OCI-LY3 (cell line): ENCODE measurements at regions not wholly inside any gene's neighbourhood (a gene's known extent, or its start where the extent isn't known, plus 50 kb on each side); places are given as distances from the start of the nearest gene placed in this dataset.

Experiments used
- H2AFZ ChIP-seq: fragments of 200-600, 300-600 bp; shearing (Covaris generic); 2 replicates; pipeline ENCODE4 v1.6.0; 2014; ENCODE audit warnings: antibody characterized with exemption, low read depth, low read length
- H3K27ac ChIP-seq: fragments of 200-600, 300-600 bp; sonication (generic); 2 replicates; pipeline ENCODE4 v1.5.1; 2014; ENCODE audit warnings: mild to moderate bottlenecking, low read length, moderate library complexity, mixed read lengths
- H3K27me3 ChIP-seq: fragments of 200-600, 300-600 bp; sonication (generic); 2 replicates; pipeline ENCODE4 v1.6.1; 2014; ENCODE audit warnings: low read depth, low read length, mixed read lengths
- H3K36me3 ChIP-seq: fragments of 200-600, 300-600 bp; sonication (generic); replicated peaks from 2 replicates; pipeline ENCODE3; 2014; ENCODE audit warnings: low read depth, low read length, mixed read lengths
- H3K4me1 ChIP-seq: fragments of 300-600, 200-600 bp; sonication (generic); 2 replicates; pipeline ENCODE4 v1.6.1; 2014; ENCODE audit warnings: low read length, mixed read lengths
- H3K4me2 ChIP-seq: fragments of 200-600, 300-600 bp; sonication (generic); 2 replicates; pipeline ENCODE4 v1.6.1; 2014; ENCODE audit warnings: low read length, mixed read lengths
- H3K4me3 ChIP-seq: fragments of 300-600, 200-600 bp; sonication (generic); 2 replicates; pipeline ENCODE4 v1.5.1; 2014; ENCODE audit warnings: antibody characterized with exemption, mild to moderate bottlenecking, low read length, moderate library complexity
- H3K79me2 ChIP-seq: fragments of 300-600, 200-600 bp; shearing (Covaris generic); 2 replicates; pipeline ENCODE4 v1.6.1; 2014; ENCODE audit warnings: mild to moderate bottlenecking, low read length, mixed read lengths
- H3K9ac ChIP-seq: fragments of 300-600, 200-600 bp; shearing (Covaris generic); 2 replicates; pipeline ENCODE4 v1.6.0; 2014; ENCODE audit warnings: mild to moderate bottlenecking, low read length, moderate library complexity
- H3K9me3 ChIP-seq: fragments of 200-600, 300-600 bp; shearing (Covaris generic); 2 replicates; pipeline ENCODE4 v1.6.1; 2014; ENCODE audit warnings: low read length, mixed read lengths; ENCODE audit not compliant: insufficient read depth
- H4K20me1 ChIP-seq: fragments of 200-600, 300-600 bp; sonication (generic); 2 replicates; pipeline ENCODE4 v1.6.1; 2016; ENCODE audit warnings: low read length, mixed read lengths; ENCODE audit not compliant: insufficient read depth
- EZH2phosphoT487 ChIP-seq: fragments of 200-600 bp; shearing (Covaris generic); IDR thresholded peaks from 2 replicates; pipeline ENCODE4 v1.6.1; 2018; ENCODE audit warnings: antibody characterized with exemption, mixed run types, low read depth
- TF ChIP-seq, protein P1 (sequence below): fragments of 200-600, 300-600 bp; sonication (generic); IDR thresholded peaks from 2 replicates; pipeline ENCODE4 v1.5.1; 2014; ENCODE audit warnings: antibody characterized with exemption, low read length, low read depth

GRCh38 chr20:21608777-21609176, 94.9 kb upstream of the NKX2-2 start:
- Histone ChIP-seq H3K79me2 (no peaks in the 10 kb centered on the region), H3K36me3 (no peaks in the 10 kb centered on the region), H3K4me1 (no peaks in the 10 kb centered on the region), H3K4me3 (no peak overlapping the region), H4K20me1 (no peaks in the 10 kb centered on the region; the same call in 1 of the 2 replicates), H2AFZ (no peak overlapping the region), H3K4me2 (no peak overlapping the region), H3K27ac (no peak overlapping the region), H3K9me3 (no peaks in the 10 kb centered on the region), H3K27me3 (peaks cover 40% of the 10 kb centered on the region), H3K9ac (no peak overlapping the region)
- TF ChIP-seq EZH2phosphoT487, result no peak
- TF ChIP-seq, protein P1, sequence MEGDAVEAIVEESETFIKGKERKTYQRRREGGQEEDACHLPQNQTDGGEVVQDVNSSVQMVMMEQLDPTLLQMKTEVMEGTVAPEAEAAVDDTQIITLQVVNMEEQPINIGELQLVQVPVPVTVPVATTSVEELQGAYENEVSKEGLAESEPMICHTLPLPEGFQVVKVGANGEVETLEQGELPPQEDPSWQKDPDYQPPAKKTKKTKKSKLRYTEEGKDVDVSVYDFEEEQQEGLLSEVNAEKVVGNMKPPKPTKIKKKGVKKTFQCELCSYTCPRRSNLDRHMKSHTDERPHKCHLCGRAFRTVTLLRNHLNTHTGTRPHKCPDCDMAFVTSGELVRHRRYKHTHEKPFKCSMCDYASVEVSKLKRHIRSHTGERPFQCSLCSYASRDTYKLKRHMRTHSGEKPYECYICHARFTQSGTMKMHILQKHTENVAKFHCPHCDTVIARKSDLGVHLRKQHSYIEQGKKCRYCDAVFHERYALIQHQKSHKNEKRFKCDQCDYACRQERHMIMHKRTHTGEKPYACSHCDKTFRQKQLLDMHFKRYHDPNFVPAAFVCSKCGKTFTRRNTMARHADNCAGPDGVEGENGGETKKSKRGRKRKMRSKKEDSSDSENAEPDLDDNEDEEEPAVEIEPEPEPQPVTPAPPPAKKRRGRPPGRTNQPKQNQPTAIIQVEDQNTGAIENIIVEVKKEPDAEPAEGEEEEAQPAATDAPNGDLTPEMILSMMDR, result no peak

- no peak overlapping the region for H3K4me3 ChIP-seq
- H3K9ac ChIP-seq, result no peak overlapping the region
- H4K20me1 ChIP-seq, result no peaks in the 10 kb centered on the region; the same call in 1 of the 2 replicates
- TF ChIP-seq, protein P1, result no peak
- TF ChIP-seq EZH2phosphoT487, result no peak
- H2AFZ ChIP-seq, result no peak overlapping the region
- H3K79me2 ChIP-seq, result no peaks in the 10 kb centered on the region
- H3K36me3 ChIP-seq, result no peaks in the 10 kb centered on the region
- H3K9me3 ChIP-seq, result no peaks in the 10 kb centered on the region
- no peak overlapping the region for H3K27ac ChIP-seq
- peaks cover 41% of the 10 kb centered on the region for H3K27me3 ChIP-seq
- no peaks in the 10 kb centered on the region for H3K4me1 ChIP-seq
- no peak overlapping the region for H3K4me2 ChIP-seq
These were observed 94.3 kb upstream of the NKX2-2 start for GRCh38 chr20:21607971-21608725.

- H3K9me3 ChIP-seq, result 0 out of 2 replicates have a peak, but pooled peaks cover 8% of the 10 kb centered on the region
- no peak overlapping the region for H2AFZ ChIP-seq
- H3K4me1 ChIP-seq, result no peaks in the 10 kb centered on the region
- no peak overlapping the region for H3K4me3 ChIP-seq
- no peak overlapping the region for H3K27ac ChIP-seq
- H3K79me2 ChIP-seq, result no peaks in the 10 kb centered on the region
- no peak overlapping the region for H3K9ac ChIP-seq
- H3K27me3 ChIP-seq, result peaks cover 38% of the 10 kb centered on the region
- H3K36me3 ChIP-seq, result no peaks in the 10 kb centered on the region
- TF ChIP-seq, protein P1, result no peak
- no peak for TF ChIP-seq EZH2phosphoT487
- H3K4me2 ChIP-seq, result no peak overlapping the region
- no peaks in the 10 kb centered on the region for H4K20me1 ChIP-seq
These were observed 87.9 kb upstream of the NKX2-2 start for GRCh38 chr20:21601799-21602198.

DNA sequence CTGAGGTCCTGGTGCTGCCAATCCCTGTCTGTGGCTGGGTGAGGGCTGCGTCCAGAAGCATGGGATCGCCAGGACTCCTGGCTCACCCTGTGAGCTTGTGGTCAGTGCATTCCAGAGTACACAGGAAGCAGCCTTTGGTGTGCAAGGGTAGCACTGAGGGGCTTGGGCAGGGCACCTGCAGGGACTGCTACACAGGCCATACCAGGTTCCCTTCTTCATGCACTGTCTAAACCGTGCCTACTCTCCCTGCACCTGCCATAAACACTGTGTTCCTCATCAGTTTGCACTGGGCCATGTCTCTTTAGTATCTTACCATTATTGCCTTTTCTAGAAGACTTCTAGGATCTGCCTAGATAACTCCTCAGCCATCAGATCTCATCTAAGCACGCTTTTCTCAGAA, 72.8 kb upstream of the NKX2-2 start:
- no peak for TF ChIP-seq EZH2phosphoT487
- TF ChIP-seq, protein P1, result no peak
- no peaks in the 10 kb centered on the region for H3K4me1 ChIP-seq
- no peak overlapping the region for H2AFZ ChIP-seq
- H3K4me2 ChIP-seq, result no peak overlapping the region
- no peak overlapping the region for H3K4me3 ChIP-seq
- H3K27ac ChIP-seq, result no peak overlapping the region
- no peaks in the 10 kb centered on the region for H3K79me2 ChIP-seq
- H3K27me3 ChIP-seq, result peaks cover 38% of the 10 kb centered on the region
- H3K9ac ChIP-seq, result no peak overlapping the region
- no peaks in the 10 kb centered on the region for H4K20me1 ChIP-seq
- H3K9me3 ChIP-seq, result no peaks in the 10 kb centered on the region
- H3K36me3 ChIP-seq, result no peaks in the 10 kb centered on the region
